ENCODE measurements at regions not wholly inside any gene's neighbourhood (a gene's known extent, or its start where the extent isn't known, plus 50 kb on each side); places are given as distances from the start of the nearest gene placed in this dataset.
"Not testable (repeated sequence)": the region's sequence is repeated elsewhere in the genome, so short reads cannot be mapped to it uniquely, and the experiment has no call there.

DNA sequence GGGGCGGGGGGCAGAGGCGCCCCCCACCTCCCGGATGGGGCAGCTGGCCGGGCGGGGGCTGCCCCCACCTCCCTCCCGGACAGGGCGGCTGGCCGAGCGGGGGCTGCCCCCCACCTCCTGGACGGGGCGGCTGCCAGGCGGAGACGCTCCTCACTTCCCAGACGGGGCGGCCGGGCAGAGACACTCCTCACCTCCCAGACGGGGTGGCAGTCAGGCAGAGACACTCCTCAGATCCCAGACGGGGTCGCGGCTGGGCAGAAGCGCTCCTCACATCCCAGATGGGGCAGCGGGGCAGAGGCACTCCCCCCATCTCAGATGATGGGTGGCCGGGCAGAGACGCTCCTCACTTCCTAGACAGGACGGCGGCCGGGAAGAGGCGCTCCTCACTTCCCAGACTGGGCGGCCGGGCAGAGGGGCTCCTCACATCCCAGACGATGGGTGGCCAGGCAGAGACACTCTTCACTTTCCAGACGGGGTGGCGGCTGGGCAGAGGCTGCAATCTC, 240.1 kb downstream of the NPIPA7 start:
- not testable (repeated sequence) for DNase-seq (ENCODE audit: low read depth)

DNA sequence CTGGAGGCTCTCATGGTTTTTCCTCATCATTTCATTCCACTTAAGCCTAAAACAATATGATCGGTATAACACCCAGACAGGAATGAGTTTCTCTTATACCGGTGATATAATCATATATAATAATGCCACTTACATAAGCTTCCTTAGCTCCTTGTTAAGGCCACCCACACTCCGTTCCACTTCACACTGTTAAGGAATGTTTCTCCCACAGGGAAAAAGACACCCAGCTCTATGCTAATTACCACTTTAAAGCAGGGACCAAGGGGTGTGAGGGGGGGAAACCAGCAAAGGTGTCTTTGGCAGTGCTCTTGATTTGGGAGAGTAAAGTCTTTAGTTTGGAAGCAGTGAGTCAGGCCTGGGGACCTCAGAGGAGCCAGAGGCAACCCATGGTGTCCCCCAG, 245.4 kb downstream of the NPIPA7 start:
- not testable (repeated sequence) for DNase-seq (ENCODE audit: low read depth)

DNA sequence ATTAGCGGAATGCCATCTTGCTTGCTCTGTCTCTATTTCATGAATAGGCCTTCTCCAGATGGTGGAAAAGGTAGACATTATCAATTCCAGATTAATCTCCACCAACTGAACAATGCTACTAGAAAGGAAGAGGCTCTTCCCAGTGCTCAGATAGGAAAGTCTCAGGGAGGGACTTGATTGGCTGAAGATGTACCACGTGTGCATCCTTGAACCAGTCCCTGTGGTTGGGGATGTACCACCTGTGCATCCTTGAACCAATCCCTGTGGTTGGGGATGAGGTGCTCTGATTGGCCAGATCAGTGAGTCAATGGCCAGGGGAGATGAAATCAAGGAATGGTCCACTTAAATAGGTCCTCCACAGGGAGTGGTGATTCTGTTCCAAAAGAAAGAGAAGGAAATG, 246.2 kb downstream of the NPIPA7 start:
- not testable (repeated sequence) for DNase-seq (ENCODE audit: low read depth)

DNA sequence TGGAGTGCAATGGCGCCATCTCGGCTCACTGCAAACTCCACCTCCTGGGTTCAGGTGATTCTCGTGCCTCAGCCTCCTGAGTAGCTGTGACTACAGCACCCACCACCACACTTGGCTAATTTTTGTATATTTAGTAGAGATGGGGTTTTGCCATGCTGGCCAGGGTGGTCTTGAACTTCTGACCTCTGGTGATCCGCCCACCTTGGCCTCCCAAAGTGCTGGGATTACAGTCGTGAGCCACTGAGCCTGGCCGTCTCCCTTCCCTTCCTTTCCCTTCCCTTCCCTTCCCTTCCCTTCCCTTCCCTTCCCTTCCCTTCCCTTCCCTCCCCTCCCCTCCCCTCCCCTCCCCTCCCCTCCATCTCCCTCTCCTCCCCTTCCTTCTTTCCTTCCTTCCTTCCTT, 248.9 kb downstream of the NPIPA7 start:
- not testable (repeated sequence) for DNase-seq (ENCODE audit: low read depth)

DNA sequence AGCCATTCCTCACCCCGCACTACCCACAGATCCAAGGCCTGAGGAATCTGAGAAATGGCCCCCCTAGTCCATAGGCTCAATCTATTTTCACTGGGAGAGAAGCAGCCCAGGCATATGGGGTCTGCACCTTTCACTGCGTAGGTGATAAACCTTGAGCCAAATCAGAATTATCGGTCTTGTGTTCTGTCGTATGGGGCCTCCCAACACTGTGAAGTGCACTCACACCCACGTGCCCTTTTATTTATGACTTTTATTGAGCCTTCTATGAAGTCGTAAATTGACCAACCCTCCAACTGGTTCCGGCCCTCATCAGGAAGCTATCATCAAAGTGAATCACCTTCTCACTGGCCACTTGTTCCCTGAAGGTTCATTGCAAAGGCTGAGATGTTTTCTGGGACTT, 259.3 kb downstream of the NPIPA7 start:
- not testable (repeated sequence) for DNase-seq (ENCODE audit: low read depth)

DNA sequence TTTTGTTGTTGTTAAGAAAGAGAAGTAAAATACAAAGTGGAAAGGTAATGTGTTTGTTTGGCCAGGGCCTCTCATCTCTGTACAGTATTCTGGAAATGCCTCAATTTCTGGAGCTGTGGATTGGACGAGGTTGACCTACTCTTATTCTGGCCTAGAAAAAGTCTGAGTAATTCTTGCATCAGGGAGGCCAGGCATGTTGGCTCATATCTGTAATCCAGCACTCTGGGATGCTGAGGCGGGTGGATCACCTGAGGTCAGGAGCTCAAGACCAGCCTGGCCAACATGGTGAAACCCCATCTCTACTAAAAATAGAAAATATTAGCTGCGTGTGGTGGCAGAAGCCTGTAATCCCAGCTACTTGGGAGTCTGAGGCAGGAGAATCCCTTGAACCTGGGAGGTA, 259.8 kb downstream of the NPIPA7 start:
- not testable (repeated sequence) for DNase-seq (ENCODE audit: low read depth)

DNA sequence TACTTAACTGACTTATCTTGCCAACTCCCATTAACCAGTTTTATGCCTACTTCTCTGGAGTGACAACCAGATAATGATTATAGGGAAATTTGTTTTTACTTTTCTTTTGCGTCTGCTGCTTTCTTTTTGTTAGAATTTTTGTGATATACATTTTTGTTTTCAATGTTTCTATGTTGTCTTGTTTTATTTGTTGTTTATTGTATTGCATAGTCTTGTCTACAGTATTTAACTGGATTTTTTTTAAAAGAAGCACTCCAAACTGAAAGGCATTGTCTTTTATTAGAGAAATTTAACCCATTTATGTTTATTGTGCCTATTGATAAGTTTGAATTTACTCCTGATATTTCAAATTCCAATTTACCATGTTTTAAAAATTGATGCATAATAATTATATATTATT, 264.9 kb downstream of the NPIPA7 start:
- DNase-seq (ENCODE audit: low read depth), result not testable (repeated sequence)

DNA sequence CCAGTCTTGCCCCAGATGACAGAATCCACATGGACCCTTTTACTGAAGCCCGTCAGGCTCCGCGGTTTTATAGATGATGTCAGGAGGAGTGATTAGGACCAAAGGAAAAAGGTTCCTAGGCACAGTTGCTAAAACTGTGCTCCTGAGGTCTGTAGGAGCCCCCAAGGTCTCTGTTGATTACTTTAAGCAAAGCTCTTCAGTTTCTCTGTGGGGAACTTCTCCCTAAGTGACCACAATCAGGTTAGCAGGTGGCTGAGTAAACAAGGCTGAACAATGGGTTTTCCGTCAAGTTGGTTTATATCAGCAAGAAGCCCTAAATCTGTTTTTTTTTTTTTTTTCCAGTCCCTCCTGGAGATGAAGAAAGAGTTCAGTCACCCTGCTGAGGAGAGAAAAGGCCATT, 269.1 kb downstream of the NPIPA7 start:
- not testable (repeated sequence) for DNase-seq (ENCODE audit: low read depth)

DNA sequence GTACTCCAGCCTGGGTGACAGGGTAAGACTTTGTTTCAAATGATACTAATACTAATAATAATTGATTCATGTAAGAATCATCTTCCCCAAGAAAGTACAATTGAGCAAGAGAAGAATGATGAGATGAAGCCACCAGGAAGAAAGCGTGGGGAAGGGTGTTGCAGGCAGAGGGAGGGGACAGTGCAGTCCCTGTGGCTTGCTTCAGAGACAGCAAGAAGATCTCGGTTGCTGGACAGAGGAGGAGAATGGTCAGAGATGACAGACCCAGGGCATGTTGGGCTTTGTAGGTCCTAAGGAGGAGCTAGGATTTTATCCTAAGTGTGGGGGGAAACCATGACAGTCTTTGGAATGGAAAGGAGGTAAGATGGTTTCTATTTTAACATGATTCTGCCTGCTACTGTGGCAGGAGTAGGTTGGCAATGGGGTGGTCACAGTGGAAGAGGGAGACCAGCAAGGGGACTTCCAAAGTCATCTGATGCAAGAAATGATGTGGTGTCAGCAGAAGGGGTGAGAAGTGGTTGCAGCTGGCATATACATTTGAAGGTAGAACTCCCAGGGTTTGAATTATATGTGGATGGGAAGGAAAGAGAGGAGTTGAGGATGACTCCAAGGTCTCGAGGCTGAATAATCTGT, 293.4 kb downstream of the NPIPA7 start:
- not testable (repeated sequence) for DNase-seq (ENCODE audit: low read depth)

DNA sequence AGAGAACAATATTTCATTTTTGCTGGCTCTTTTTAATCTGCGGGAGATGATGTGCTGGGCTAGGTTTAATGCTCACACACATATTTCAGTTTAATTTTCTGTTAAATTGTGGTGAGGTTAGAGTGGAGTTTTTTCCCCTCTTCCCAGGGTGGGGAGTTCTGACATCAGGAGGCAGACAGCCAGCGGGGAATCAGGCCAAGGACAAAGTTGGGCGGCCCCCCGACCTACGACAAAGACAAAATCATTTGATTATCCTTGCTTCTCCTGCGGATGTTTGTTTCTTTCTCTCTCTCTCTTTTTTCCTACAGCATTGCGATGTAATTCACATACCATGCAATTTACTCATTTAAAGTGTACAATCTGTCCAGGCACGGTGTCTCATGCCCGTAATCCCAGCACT, 295.9 kb downstream of the NPIPA7 start:
- DNase-seq (ENCODE audit: low read depth), result not testable (repeated sequence)

DNA sequence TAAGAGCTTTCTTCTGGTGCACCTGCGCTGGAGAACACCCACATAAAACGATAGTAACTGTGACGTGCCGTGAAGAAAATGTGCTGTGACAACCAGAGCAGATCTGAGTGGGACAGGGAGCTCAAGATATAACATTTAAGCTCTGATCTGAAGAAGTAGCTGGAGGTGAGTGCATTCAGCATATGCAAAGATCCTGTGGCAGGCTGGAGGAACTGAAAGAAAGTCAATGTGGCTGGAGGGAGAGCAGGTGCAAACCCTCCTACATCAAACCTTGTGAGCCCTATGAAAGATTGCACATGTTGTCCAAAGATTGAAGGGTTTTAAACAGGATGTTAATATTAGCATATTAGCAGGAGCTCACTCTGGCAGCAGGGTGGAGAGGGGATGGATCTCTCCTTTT, 342.9 kb downstream of the NPIPA7 start:
- DNase-seq (ENCODE audit: low read depth), result not testable (repeated sequence)

DNA sequence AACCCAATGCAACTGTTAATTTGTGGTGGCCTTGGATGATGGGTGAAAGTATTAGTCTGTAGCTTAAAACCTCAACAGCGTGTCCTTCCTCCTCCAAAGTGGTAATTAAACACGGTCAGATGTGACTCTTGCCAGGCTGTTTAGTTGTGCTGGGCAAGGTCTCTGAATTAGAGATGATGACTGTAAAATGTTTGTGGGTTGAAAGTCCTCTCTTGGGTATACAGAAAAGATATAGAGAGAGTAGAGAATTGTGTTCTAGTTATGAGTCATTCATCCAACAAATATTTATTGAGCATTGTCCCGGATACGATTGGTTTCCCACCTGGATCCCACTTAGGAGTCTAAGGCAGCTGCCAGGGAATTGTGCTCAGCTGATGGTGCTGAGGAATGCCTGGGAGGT, 343.7 kb downstream of the NPIPA7 start:
- not testable (repeated sequence) for DNase-seq (ENCODE audit: low read depth)

DNA sequence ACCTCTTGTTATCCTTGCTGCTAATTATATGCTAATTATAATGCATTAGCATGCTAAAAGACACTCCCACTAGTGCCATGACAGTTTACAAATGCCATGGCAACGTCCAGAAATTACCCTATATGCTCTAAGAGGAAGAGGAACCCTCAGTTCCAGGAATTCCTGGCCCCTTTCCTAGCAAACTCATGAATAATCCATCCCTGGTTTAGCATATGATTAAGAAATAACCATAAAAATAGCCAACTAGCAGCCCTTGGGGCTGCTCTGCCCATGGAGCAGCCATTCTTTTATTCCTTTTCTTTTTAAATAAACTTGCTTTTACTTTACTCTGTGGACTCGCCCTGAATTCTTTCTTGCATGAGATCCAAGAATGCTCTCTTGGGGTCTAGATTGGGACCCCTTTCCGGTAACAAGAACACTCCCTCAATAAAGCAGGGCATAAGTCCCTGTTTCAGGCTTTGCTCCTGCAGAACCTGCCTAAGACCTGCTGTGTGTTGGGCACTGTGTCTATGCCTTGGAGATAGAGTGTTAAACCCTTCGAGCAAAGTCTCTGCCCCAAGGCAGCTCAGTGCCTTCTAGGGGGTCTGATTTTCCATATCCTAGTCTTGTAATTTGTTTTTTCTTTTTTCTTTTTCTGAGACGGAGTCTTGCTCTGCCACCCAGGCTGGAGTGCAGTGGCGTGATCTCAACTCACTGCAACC, 345.0 kb downstream of the NPIPA7 start:
- not testable (repeated sequence) for DNase-seq (ENCODE audit: low read depth)

DNA sequence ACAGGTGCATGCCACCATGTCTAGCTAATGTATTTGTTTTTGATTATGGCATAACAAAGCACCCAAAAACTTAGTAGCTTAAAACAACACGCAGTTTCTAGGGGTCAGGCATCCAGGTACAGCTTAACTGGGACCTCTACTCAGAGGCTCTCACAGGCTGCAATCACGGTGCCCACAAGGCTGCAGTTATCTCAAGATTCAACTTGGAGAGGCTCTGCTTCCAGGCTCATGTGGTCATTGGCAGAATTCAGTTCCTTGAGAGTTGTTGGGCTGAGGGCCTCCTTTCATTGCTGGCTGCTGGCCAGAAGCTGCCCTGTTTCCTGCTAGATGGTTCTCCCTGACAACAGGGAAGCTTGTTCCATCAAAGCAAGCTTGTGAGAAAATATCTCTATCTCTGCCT, 348.1 kb downstream of the NPIPA7 start:
- not testable (repeated sequence) for DNase-seq (ENCODE audit: low read depth)

DNA sequence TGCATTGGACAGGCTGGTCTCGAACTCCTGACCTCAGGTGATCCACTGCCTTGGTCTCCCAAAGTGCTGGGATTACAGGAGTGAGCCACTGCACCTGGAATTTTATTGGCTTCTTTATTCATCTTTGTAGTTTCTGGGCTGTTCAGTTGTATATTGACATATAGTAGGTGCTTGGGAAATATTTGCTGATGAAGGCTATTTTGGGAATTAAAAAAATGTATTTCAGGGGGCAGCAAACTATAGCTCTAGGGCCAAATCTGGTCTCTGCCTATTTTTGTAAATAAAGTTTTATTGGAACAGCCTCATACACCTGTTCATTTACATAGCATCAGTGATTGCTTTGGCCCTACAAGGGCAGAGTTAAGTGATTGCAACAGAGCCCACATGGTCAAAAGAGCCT, 363.6 kb downstream of the NPIPA7 start:
- not testable (repeated sequence) for DNase-seq (ENCODE audit: low read depth)

DNA sequence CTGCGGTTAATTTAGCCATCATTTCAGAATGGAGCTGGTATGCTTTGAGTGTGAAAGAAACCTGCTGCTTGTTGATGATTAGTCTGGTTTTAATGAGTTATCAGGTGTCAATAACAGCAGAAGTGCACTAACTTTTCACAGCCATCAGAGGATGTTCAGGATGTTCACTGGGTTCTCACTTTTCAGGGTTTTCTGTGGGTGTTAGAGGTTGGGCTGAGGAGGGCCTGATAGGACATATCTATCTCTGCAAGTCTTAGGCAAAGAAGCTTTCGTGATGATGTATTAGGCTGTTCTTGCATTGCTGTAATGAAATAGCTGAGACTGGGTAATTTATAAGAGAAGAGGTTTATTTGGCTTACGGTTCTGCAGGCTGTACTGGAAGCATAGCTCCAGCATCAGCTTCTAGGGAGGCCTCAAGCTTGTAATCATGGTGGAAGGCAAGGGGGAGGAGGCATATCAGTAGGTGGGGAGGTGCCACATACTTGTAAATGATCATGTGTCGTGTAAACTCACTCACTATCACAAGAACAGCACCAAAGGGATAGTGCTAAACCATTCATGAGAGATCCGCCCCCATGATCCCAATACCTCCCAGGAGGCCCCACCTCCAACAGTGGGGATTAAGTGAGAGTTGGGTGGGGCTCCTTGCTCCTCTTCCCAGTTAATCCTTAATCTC, 376.2 kb downstream of the NPIPA7 start:
- DNase-seq (ENCODE audit: low read depth), result not testable (repeated sequence)

DNA sequence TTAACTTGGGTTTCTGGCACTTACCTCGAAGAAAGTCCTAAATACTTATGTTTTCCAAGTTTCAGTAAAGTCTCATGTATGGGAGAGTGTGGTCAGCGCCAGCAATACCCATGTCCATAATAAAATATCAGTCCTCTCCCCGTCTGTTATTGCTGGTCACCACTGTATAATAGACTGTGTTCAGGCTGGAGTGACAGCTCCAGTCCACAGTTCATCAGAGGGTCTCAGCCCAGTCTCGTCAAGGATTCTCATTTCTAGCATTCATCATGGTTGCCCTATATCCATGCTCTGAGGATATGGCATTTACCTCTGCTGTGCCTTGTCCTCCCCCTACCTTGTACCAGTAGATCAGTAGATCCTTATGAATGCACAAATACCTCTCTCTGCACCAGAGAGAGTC, 384.5 kb downstream of the NPIPA7 start:
- DNase-seq (ENCODE audit: low read depth), result no peak

DNA sequence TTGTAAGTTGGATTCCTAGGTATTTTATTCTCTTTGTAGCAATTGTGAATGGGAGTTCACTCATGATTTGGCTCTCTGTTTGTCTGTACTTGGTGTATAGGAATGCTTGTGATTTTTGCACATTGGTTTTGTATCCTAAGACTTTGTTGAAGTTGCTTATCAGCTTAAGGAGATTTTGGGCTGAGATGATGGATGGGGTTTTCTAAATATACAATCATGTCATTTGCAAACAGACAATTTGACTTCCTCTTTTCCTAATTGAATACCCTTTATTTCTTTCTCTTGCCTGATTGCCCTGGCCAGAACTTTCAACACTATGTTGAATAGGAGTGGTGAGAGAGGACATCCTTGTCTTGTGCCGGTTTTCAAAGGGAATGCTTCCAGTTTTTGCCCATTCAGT, 391.8 kb downstream of the NPIPA7 start:
- not testable (repeated sequence) for DNase-seq (ENCODE audit: low read depth)

DNA sequence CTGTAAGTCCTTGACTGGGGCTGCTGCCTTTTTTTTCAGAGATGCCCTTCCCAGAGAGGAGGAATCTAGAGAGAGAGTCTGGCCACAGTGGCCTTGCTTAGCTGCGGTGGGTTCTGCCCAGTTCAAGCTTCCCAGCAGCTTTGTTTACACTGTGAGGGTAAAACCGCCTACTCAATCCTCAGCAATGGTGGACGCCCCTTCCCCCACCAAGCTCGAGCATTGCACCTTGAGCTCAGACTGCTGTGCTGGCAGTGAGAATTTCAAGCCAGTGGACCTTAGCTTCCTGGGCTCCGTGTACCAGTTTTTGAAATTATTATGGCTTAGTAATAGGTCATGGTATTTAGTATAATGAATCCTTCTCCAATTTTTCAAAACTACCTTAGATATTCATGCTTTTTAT, 395.4 kb downstream of the NPIPA7 start:
- DNase-seq (ENCODE audit: low read depth), result no peak

DNA sequence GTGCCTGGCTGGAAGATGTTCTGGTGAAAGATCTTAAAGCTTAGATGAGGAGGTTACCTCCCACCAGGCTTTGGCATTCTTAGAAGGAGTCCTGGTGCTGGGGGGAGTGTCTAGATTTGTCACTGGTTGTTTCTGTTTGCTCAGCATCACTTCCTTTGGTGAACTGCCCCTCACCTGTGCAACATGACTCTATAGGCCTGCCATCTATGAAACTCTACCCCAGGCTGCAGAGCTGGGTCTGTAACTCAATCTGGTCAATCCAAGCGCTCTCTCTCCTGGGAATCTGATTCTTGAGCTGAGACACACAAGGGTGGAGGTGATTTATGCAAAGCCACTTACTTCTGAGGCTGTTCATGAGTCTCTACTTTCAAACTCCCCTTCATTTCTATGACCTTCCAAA, 399.4 kb downstream of the NPIPA7 start:
- DNase-seq (ENCODE audit: low read depth), result no peak

DNA sequence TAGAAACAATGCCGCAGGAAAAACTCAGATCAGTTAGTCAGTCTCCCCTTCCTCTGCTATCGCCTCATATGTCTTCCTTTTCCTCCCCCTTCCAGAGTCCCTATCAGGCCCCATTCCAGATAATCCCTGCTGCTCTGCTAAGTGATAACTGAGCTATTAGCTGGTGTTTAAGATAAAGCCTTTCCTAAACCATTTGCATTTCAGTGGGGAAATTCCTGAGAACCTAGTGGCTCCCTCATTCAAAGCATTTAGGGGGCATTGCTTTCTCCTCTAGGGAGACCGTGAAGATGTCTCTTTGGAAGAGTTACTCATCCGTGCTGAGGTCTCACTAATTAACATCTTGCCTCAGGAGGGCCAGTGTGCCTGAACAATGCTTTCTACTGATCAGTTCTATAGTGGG, 401.6 kb downstream of the NPIPA7 start:
- no peak for DNase-seq (ENCODE audit: low read depth)

DNA sequence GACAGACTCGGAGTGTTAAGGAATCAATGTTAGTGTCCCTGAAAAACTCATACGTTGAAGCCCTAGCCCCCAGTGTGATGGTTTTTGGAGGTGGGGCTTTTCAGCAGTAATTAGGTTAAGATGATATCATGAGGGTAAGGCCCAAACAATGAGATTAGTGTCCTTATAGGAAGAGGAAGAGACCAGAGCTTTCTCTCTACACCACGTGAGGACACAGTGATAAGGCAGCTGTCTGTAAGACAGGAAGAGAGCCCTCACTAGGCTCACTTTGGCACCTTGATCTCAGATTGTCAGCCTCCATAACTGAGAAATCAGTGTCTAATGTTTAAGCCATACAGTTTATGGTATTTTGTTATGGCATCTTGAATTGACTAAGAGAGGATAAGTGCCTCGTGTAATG, 403.2 kb downstream of the NPIPA7 start:
- no peak for DNase-seq (ENCODE audit: low read depth)

DNA sequence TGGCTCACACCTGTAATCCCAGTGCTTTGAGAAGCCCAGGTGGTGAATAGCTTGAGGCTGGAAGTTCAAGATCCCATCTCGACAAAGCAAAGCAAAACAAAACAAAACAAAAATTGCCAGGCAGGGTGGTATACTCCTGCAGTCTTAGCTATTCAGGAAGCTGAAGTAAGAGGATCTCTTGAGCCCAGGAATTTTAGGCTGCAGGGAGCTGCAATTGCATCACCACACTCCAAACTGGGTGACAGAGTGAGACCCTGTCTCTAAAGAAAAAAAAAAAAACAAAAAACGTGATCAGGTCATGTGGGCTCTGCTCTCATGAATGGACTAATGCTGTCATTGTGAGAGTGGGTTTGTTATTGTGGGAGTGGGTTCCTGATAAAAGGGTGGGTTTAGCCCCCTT, 409.1 kb downstream of the NPIPA7 start:
- DNase-seq (ENCODE audit: low read depth), result no peak
